SK-N-SH (cell line): ENCODE measurements at regions not wholly inside any gene's neighbourhood (a gene's known extent, or its start where the extent isn't known, plus 50 kb on each side); places are given as distances from the start of the nearest gene placed in this dataset.
A peak's percentile ranks its signal among the peaks of the same experiment; 100 is the strongest.
"Not testable (repeated sequence)": the region's sequence is repeated elsewhere in the genome, so short reads cannot be mapped to it uniquely, and the experiment has no call there.

Source experiments
- CTCF ChIA-PET: fragments of 300-600, 350-600 bp; formaldehyde crosslinking; extraction: SDS; loops from one replicate; lab custom pipeline; 2021; lab: Yijun Ruan, JAX
- POLR2A ChIA-PET: fragments of 350-600 bp; sonication (Branson Sonifier 250); formaldehyde crosslinking; extraction: SDS; loops from one replicate; lab custom pipeline; 2020; ENCODE audit warnings: antibody characterized with exemption, inconsistent platforms; lab: Yijun Ruan, JAX
- DNase-seq: peaks from one replicate; pipeline ENCODE4 v3.0.0; 2012
- H2AFZ ChIP-seq: fragments of 200-600 bp; sonication (generic); 2 replicates; pipeline ENCODE4 v1.8.1; 2016; ENCODE audit warnings: antibody characterized with exemption, mild to moderate bottlenecking, low read depth
- H3F3A ChIP-seq: fragments of 200-600 bp; sonication (generic); replicated peaks from 2 replicates; pipeline ENCODE3; 2016; ENCODE audit warnings: antibody characterized with exemption, mild to moderate bottlenecking; ENCODE audit not compliant: insufficient read depth
- H3K27ac ChIP-seq, 2 experiments: fragments of 200-500 bp in 1 of 2; fragments of 200-600 bp in 1 of 2; sonication (Bioruptor generic) in 1 of 2; sonication (generic), shearing (Covaris generic) in 1 of 2; 2 replicates each; pipeline versions ENCODE4 v1.5.1 to v1.6.1; 2014 to 2016; ENCODE audit warnings: low read depth in 2 of 2, inconsistent platforms in 1 of 2, low read length in 1 of 2, mild to moderate bottlenecking in 1 of 2, mixed read lengths in 1 of 2
- H3K27me3 ChIP-seq: fragments of 200-600 bp; sonication (generic), shearing (Covaris generic); 2 replicates; pipeline ENCODE4 v1.6.1; 2016; ENCODE audit warnings: mixed run types; ENCODE audit not compliant: insufficient read depth
- H3K36me3 ChIP-seq, 2 experiments: fragments of 200-500 bp in 1 of 2; fragments of 200-600 bp in 1 of 2; sonication (Bioruptor generic) in 1 of 2; sonication (generic) in 1 of 2; replicated peaks in 1 of 2; 2 replicates each; pipeline versions ENCODE3 to v1.5.1; 2014 to 2016; ENCODE audit warnings: low read length in 1 of 2, mild to moderate bottlenecking in 1 of 2; ENCODE audit not compliant: insufficient read depth in 2 of 2, control insufficient read depth in 1 of 2
- H3K4me1 ChIP-seq, 2 experiments: fragments of 200-500 bp in 1 of 2; fragments of 200-600 bp in 1 of 2; sonication (Bioruptor generic) in 1 of 2; sonication (generic), shearing (Covaris generic) in 1 of 2; 2 replicates each; pipeline versions ENCODE4 v1.5.1 to v1.6.1; 2014 to 2016; ENCODE audit warnings: low read depth in 1 of 2, low read length in 1 of 2, mixed run types in 1 of 2; ENCODE audit not compliant: insufficient read depth in 2 of 2, control insufficient read depth in 1 of 2
- H3K4me2 ChIP-seq: fragments of 200-600 bp; sonication (generic), shearing (Covaris generic); 2 replicates; pipeline ENCODE4 v1.6.1; 2017; ENCODE audit warnings: mixed run types
- H3K4me3 ChIP-seq, 2 experiments: fragments of 200-500 bp in 1 of 2; fragments of 200-600 bp in 1 of 2; sonication (Bioruptor generic) in 1 of 2; sonication (generic), shearing (Covaris generic) in 1 of 2; 2 replicates each; pipeline versions ENCODE4 v1.5.1 to v1.8.1; 2014 to 2016; ENCODE audit warnings: low read depth in 2 of 2, inconsistent platforms in 1 of 2, low read length in 1 of 2, mild to moderate bottlenecking in 1 of 2, mixed read lengths in 1 of 2, moderate library complexity in 1 of 2
- H3K79me2 ChIP-seq: fragments of 200-600 bp; sonication (generic); 2 replicates; pipeline ENCODE4 v1.8.1; 2017; ENCODE audit warnings: mild to moderate bottlenecking; ENCODE audit not compliant: insufficient read depth
- H3K9ac ChIP-seq: fragments of 200-600 bp; sonication (generic); 2 replicates; pipeline ENCODE4 v1.6.1; 2017; ENCODE audit warnings: mixed run types
- H3K9me2 ChIP-seq: fragments of 200-600 bp; sonication (generic); 2 replicates; pipeline ENCODE4 v1.6.1; 2017; ENCODE audit warnings: mixed run types
- H3K9me3 ChIP-seq: fragments of 200-600 bp; sonication (generic); 2 replicates; pipeline ENCODE4 v1.6.1; 2017; ENCODE audit warnings: mixed run types, mild to moderate bottlenecking, moderate library complexity
- H4K20me1 ChIP-seq: fragments of 200-600 bp; sonication (generic); 2 replicates; pipeline ENCODE4 v1.6.1; 2017; ENCODE audit warnings: mild to moderate bottlenecking, mixed run types; ENCODE audit not compliant: insufficient read depth
- FOSL2 ChIP-seq: IDR thresholded peaks from 2 replicates; pipeline ENCODE4 v1.4.0; 2012; ENCODE audit warnings: low read depth, mild to moderate bottlenecking, moderate library complexity, borderline replicate concordance
- RAD21 ChIP-seq: IDR thresholded peaks from 2 replicates; pipeline ENCODE4 v1.6.1; 2012; ENCODE audit warnings: mild to moderate bottlenecking, low read length
- RCOR1 ChIP-seq: fragments of 150-350 bp; IDR thresholded peaks from 2 replicates; pipeline ENCODE4 v1.6.1; 2017; ENCODE audit warnings: antibody characterized with exemption, low read length
- SMC3 ChIP-seq: IDR thresholded peaks from 2 replicates; pipeline ENCODE4 v1.6.1; 2012; ENCODE audit warnings: low read depth, low read length, improper control_type of control experiment
- WGBS: methylation state at CpG from one replicate; pipeline ENCODE4 v1.1.6; 2017; ENCODE audit warnings: low lambda C conversion rate; 5-methylcytosine and 5-hydroxymethylcytosine counted together
- TF ChIP-seq, protein P1 (sequence below): fragments of 200-600 bp; sonication (generic); IDR thresholded peaks from 2 replicates; pipeline ENCODE4 v1.6.1; 2017; ENCODE audit warnings: antibody characterized with exemption, mild to moderate bottlenecking, moderate library complexity
- TF ChIP-seq, protein P2 (sequence below): fragments of 150-350 bp; IDR thresholded peaks from 2 replicates; pipeline ENCODE4 v1.6.1; 2016; ENCODE audit warnings: mild to moderate bottlenecking, low read depth, low read length

DNA sequence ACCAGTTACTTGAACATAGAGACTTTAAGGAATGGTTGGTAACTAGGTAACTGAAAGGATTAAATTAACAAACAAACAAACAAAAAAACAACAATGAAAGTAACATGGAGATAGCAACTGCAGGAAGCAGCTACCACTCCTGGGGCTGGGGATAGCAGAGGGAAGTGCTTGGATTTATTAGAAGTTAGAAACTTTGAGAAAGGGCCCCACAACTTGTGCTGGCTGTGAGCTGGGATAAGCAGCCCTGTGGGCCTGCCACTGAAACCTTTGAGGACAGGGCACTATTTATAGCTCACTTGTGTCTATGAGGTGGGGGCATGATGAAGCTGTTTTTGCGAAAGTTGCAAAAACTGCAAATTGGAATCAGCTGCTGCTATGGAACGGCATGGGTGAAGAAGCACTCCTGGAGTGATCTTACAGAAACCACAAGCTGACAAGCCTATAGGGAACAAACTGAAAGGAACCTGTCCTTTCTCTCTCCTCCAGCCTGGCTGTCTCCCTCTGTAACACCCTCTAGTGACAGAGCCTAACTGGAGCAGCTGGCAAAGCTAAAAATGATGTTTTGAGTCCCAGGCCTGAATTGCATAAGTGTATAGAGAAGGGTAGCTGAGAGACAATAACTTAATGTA is 91.4 kb upstream of the RANBP6 start:
- Histone ChIP-seq H3K36me3 (no peaks in the 10 kb centered on the region), H2AFZ (no peak overlapping the region), H3K9me2 (no peaks in the 10 kb centered on the region), H3K4me3 (no peak overlapping the region), H3K27ac (no peak overlapping the region), H3K4me1 (no peaks in the 10 kb centered on the region; a peak in 1 of 4 replicates), H3K79me2 (no peaks in the 10 kb centered on the region), H3F3A (no peaks in the 10 kb centered on the region), H3K27me3 (no peaks in the 10 kb centered on the region), H3K9ac (no peak overlapping the region), H3K4me2 (peak overlapping the region; percentile 35; the same call in 1 of the 2 replicates), H3K9me3 (no peaks in the 10 kb centered on the region), H4K20me1 (no peaks in the 10 kb centered on the region)
- ChIA-PET POLR2A (no interaction called here), CTCF (interaction anchor here (1.2 kb wide), 1 partner anchor 53 kb away, joined by 3 read pairs; no protein-coding TSS in a partner anchor)
- WGBS: 84% methylated on average over 2 of the region's 2 CpGs
- TF ChIP-seq, protein P1, sequence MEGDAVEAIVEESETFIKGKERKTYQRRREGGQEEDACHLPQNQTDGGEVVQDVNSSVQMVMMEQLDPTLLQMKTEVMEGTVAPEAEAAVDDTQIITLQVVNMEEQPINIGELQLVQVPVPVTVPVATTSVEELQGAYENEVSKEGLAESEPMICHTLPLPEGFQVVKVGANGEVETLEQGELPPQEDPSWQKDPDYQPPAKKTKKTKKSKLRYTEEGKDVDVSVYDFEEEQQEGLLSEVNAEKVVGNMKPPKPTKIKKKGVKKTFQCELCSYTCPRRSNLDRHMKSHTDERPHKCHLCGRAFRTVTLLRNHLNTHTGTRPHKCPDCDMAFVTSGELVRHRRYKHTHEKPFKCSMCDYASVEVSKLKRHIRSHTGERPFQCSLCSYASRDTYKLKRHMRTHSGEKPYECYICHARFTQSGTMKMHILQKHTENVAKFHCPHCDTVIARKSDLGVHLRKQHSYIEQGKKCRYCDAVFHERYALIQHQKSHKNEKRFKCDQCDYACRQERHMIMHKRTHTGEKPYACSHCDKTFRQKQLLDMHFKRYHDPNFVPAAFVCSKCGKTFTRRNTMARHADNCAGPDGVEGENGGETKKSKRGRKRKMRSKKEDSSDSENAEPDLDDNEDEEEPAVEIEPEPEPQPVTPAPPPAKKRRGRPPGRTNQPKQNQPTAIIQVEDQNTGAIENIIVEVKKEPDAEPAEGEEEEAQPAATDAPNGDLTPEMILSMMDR: peak; percentile 31
- TF ChIP-seq RAD21: peak; percentile 25
- TF ChIP-seq FOSL2: no peak
- peak; percentile 20; the same call in 1 of the 2 replicates for TF ChIP-seq SMC3
- TF ChIP-seq RCOR1: no peak
- TF ChIP-seq, protein P2, sequence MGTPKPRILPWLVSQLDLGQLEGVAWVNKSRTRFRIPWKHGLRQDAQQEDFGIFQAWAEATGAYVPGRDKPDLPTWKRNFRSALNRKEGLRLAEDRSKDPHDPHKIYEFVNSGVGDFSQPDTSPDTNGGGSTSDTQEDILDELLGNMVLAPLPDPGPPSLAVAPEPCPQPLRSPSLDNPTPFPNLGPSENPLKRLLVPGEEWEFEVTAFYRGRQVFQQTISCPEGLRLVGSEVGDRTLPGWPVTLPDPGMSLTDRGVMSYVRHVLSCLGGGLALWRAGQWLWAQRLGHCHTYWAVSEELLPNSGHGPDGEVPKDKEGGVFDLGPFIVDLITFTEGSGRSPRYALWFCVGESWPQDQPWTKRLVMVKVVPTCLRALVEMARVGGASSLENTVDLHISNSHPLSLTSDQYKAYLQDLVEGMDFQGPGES: no peak
- peak; percentile 20 for DNase-seq

- no peak for TF ChIP-seq FOSL2
- TF ChIP-seq, all 33 proteins: peak for 0
- Histone ChIP-seq H3K27ac (no peak overlapping the region), H3K9ac (no peak overlapping the region), H3K4me1 (no peaks in the 10 kb centered on the region; a peak in 1 of 4 replicates), H3K27me3 (no peaks in the 10 kb centered on the region), H3K9me2 (no peaks in the 10 kb centered on the region), H3K9me3 (no peaks in the 10 kb centered on the region), H3F3A (no peaks in the 10 kb centered on the region), H2AFZ (no peak overlapping the region), H3K79me2 (no peaks in the 10 kb centered on the region), H3K36me3 (no peaks in the 10 kb centered on the region), H3K4me3 (no peak overlapping the region), H4K20me1 (no peaks in the 10 kb centered on the region), H3K4me2 (no peak overlapping the region)
- WGBS: 3% methylated on average over 1 of the region's 1 CpG
- DNase-seq: no peak
- ChIA-PET CTCF (no interaction called here), POLR2A (no interaction called here)
These were observed 90.3 kb upstream of the RANBP6 start for GRCh38 chr9:6105738-6106137.

GRCh38 chr9:6104406-6104805 is 89.0 kb upstream of the RANBP6 start:
- H3K9me2 ChIP-seq, H3F3A ChIP-seq, H3K36me3 ChIP-seq, POLR2A ChIA-PET, H3K4me1 ChIP-seq, H3K4me3 ChIP-seq, H3K27me3 ChIP-seq, CTCF ChIA-PET, H3K9me3 ChIP-seq, DNase-seq, H3K27ac ChIP-seq, H2AFZ ChIP-seq, H3K79me2 ChIP-seq, H3K4me2 ChIP-seq, H3K9ac ChIP-seq, H4K20me1 ChIP-seq: not testable (repeated sequence)
- WGBS: 54% methylated on average over 3 of the region's 3 CpGs

DNA sequence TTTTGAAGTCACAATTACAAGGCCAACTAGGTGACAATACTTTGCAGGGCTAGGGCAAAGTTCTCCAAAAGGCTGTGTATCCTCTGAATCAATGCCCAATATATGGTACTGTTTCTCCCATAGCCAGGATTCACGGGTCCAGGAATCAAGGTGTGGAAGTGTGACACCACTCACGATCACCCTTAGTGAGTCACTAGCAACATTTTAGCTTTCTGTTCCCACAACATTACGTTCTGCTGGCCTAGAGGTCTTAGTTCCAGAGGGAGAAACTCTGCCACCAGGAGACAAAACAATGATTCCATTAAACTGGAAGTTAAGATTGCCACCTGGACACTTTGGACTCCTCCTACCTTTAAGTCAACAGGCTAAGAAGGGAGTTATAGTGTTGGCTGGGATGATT is 88.5 kb upstream of the RANBP6 start:
- CTCF ChIA-PET, H3K27ac ChIP-seq, H2AFZ ChIP-seq, H3K4me2 ChIP-seq, H3K9ac ChIP-seq, H3K4me1 ChIP-seq, H3K4me3 ChIP-seq, DNase-seq, POLR2A ChIA-PET, H4K20me1 ChIP-seq, H3K36me3 ChIP-seq, H3F3A ChIP-seq, H3K27me3 ChIP-seq, H3K9me3 ChIP-seq, H3K79me2 ChIP-seq, H3K9me2 ChIP-seq: not testable (repeated sequence)
- WGBS: 10% methylated on average over 3 of the region's 3 CpGs

GRCh38 chr9:6102336-6102987 is 87.0 kb upstream of the RANBP6 start:
- H3K27me3 ChIP-seq, CTCF ChIA-PET, H3K9ac ChIP-seq, H3K36me3 ChIP-seq, H3K4me3 ChIP-seq, H3K4me1 ChIP-seq, POLR2A ChIA-PET, H2AFZ ChIP-seq, H3F3A ChIP-seq, DNase-seq, H4K20me1 ChIP-seq, H3K9me2 ChIP-seq, H3K4me2 ChIP-seq, H3K9me3 ChIP-seq, H3K79me2 ChIP-seq, H3K27ac ChIP-seq: not testable (repeated sequence)
- WGBS: 53% methylated on average over 3 of the region's 4 CpGs
